ENCODE measurements at regions not wholly inside any gene's neighbourhood (a gene's known extent, or its start where the extent isn't known, plus 50 kb on each side); places are given as distances from the start of the nearest gene placed in this dataset.

DNA sequence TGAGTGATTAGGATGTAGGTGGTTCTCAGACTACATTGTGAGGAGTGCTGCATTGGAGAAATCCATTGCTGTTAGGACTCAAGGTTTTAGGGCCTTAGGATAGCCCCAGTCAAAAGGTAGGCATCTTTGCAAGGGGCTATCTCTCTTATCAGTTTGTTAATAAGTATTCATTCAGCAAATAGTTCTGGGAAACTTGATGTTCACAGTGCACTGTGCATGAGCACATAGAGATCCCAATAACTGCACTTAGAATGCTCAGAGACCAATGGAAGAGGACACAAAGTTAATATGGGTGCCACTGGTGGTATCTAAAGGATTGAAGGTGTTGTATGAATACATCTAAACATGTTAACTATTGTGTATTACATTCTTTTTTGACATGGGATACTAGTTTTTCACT is 131.4 kb downstream of the KIF4B start:
- TF ChIP-seq, protein P1, sequence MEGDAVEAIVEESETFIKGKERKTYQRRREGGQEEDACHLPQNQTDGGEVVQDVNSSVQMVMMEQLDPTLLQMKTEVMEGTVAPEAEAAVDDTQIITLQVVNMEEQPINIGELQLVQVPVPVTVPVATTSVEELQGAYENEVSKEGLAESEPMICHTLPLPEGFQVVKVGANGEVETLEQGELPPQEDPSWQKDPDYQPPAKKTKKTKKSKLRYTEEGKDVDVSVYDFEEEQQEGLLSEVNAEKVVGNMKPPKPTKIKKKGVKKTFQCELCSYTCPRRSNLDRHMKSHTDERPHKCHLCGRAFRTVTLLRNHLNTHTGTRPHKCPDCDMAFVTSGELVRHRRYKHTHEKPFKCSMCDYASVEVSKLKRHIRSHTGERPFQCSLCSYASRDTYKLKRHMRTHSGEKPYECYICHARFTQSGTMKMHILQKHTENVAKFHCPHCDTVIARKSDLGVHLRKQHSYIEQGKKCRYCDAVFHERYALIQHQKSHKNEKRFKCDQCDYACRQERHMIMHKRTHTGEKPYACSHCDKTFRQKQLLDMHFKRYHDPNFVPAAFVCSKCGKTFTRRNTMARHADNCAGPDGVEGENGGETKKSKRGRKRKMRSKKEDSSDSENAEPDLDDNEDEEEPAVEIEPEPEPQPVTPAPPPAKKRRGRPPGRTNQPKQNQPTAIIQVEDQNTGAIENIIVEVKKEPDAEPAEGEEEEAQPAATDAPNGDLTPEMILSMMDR (IDR thresholded peaks at IDR 0.05) = no peak
- TF ChIP-seq POLR2A (IDR thresholded peaks at IDR 0.05) (no peak), EP300 (IDR thresholded peaks at IDR 0.05) (no peak)
